Uterus (tissue), 3 donors: ENCODE measurements at regions not wholly inside any gene's neighbourhood (a gene's known extent, or its start where the extent isn't known, plus 50 kb on each side); places are given as distances from the start of the nearest gene placed in this dataset.

ENCODE experiments used
- DNase-seq, 2 donors: peaks; one replicate each; pipeline ENCODE4 v3.0.0-alpha.2; 2019 to 2020
- H3K27ac ChIP-seq, 2 donors: fragments of 200-600 bp; sonication (generic); 1 replicate in 1 of 2; 2 replicates in 1 of 2; pipeline ENCODE4 v1.5.1; 2016 to 2018
- H3K27me3 ChIP-seq, 2 donors: fragments of 200-600 bp; sonication (generic); one replicate each; pipeline ENCODE4 v1.5.1; 2018 to 2019; ENCODE audit warnings: control low read depth in 1 of 2
- H3K36me3 ChIP-seq, 2 donors: fragments of 200-600 bp; sonication (generic); one replicate each; pipeline ENCODE4 v1.5.1; 2019; ENCODE audit warnings: control low read depth in 1 of 2
- H3K4me1 ChIP-seq, 2 donors: fragments of 200-600 bp; sonication (generic); one replicate each; pipeline ENCODE4 v1.5.1; 2018 to 2019; ENCODE audit warnings: control low read depth in 1 of 2
- H3K4me3 ChIP-seq, 2 donors: fragments of 200-600 bp; sonication (generic); 1 replicate in 1 of 2; 2 replicates in 1 of 2; pipeline ENCODE4 v1.5.1; 2018 to 2019; ENCODE audit warnings: mild to moderate bottlenecking in 1 of 2
- H3K9me3 ChIP-seq, 2 donors: fragments of 200-600 bp; sonication (generic); one replicate each; pipeline ENCODE4 v1.5.1; 2019; ENCODE audit warnings: control low read depth in 1 of 2
- POLR2A ChIP-seq, 2 donors: fragments of 450-650 bp; IDR thresholded peaks; one replicate each; pipeline ENCODE4 v1.6.1; 2016; ENCODE audit warnings: antibody characterized with exemption in 2 of 2, mild to moderate bottlenecking in 1 of 2, moderate library complexity in 1 of 2
- intact Hi-C: fragments of 100-400 bp; cut with DNase I; formaldehyde crosslinking; loops from one replicate; pipeline ENCODE4 v1.15.1; 2023; ENCODE audit warnings: low total_unique reads
- TF ChIP-seq, protein P1 (sequence below), 4 experiments: fragments of 200-600 bp in 2 of 4; fragments of 450-650 bp in 2 of 4; sonication (generic) in 2 of 4; IDR thresholded peaks; one replicate each; pipeline ENCODE4 v1.5.1; 2016 to 2019; ENCODE audit warnings: antibody characterized with exemption in 4 of 4, mild to moderate bottlenecking in 2 of 4, moderate library complexity in 1 of 4
- donor health status: DM: yes; HTN: yes; CAD: no.

DNA sequence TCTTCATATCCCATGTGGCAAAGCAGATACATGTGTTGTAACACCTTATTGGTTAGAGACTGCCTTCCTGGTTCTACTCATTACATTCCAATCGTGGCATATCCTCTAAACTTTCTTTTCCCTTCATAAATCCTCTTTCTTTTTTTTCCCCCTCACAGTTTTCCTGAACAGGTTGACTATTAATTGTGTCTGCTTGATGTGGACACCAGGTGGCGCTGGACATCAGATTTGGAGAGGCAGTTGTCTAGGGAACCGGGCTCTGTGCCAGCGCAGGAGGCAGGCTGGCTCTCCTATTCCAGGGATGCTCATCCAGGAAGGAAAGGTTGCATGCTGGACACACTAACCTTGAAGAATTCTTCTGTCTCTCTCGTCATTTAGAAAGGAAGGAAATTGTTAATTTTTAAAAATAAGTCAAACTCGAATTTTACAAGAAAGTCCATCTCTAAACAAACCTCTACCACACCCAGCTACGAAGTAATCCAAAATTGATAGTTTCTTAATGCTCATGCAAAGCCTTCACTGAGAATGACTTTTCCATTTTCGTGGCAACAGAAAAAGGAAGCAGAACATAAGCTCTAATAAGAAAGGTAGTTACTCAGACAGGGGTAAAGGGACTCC, 59.4 kb upstream of the ASB17 start:
- TF ChIP-seq, protein P1, sequence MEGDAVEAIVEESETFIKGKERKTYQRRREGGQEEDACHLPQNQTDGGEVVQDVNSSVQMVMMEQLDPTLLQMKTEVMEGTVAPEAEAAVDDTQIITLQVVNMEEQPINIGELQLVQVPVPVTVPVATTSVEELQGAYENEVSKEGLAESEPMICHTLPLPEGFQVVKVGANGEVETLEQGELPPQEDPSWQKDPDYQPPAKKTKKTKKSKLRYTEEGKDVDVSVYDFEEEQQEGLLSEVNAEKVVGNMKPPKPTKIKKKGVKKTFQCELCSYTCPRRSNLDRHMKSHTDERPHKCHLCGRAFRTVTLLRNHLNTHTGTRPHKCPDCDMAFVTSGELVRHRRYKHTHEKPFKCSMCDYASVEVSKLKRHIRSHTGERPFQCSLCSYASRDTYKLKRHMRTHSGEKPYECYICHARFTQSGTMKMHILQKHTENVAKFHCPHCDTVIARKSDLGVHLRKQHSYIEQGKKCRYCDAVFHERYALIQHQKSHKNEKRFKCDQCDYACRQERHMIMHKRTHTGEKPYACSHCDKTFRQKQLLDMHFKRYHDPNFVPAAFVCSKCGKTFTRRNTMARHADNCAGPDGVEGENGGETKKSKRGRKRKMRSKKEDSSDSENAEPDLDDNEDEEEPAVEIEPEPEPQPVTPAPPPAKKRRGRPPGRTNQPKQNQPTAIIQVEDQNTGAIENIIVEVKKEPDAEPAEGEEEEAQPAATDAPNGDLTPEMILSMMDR (IDR thresholded peaks at IDR 0.05) = peak; percentile 65 to 82 (median 77)
- no peak for TF ChIP-seq POLR2A (IDR thresholded peaks at IDR 0.05)
- DNase-seq = peak; percentile 82 to 89
- Histone ChIP-seq H3K27ac (no peak overlapping the region), H3K9me3 (no peaks in the 10 kb centered on the region), H3K36me3 (no peaks in the 10 kb centered on the region), H3K27me3 (no peaks in the 10 kb centered on the region), H3K4me1 (no peaks in the 10 kb centered on the region), H3K4me3 (no peak overlapping the region)
- intact Hi-C loops = no loop called here

DNA sequence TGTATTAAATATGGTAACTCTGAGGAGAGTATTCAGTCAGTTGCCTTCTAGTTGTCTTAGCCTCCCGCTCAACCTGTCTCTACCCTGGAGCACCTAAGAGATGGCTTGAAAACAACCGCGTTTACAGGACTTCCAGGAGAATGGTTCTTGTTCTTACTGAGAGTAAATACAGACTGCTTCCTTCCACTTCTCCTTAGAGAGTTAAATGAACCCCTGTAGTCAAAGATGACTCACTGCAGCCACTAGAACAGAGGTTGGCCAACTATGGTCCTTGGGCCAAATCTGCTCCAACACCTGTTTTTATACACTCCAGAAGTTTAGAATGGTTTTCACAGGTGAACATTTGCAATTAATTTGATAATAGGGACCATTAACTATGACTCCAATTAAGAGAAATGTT, 60.1 kb upstream of the ASB17 start:
- Histone ChIP-seq H3K4me1 (no peaks in the 10 kb centered on the region), H3K27ac (no peak overlapping the region), H3K4me3 (no peak overlapping the region), H3K36me3 (no peaks in the 10 kb centered on the region), H3K9me3 (no peaks in the 10 kb centered on the region), H3K27me3 (no peaks in the 10 kb centered on the region)
- TF ChIP-seq, protein P1 (IDR thresholded peaks at IDR 0.05) = no peak
- no peak for TF ChIP-seq POLR2A (IDR thresholded peaks at IDR 0.05)
- intact Hi-C loops = no loop called here
- DNase-seq = no peak

DNA sequence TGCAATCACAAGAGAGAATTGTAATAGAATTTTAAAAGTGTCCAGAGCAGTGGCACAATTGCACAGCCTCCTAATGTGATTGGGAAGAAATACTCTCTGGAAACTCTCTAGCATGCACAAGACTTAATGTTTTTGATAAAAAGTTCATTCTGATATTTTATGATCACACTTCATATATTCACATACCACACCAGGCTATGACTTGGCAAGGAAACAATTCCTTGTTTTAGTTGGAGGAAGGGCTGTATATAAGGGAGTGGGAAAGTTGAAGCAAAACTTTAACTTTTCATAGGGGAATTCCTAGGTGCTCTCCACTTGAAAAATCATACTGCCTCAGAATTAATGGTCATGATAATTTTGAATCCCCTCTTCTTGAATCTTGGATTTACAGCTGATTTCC, 61.5 kb upstream of the ASB17 start:
- no peak overlapping the region for H3K27ac ChIP-seq
- H3K9me3 ChIP-seq = no peaks in the 10 kb centered on the region
- DNase-seq = no peak
- H3K4me3 ChIP-seq = no peak overlapping the region
- TF ChIP-seq POLR2A (IDR thresholded peaks at IDR 0.05) = no peak
- intact Hi-C loops = no loop called here
- H3K4me1 ChIP-seq = no peaks in the 10 kb centered on the region
- H3K36me3 ChIP-seq = no peaks in the 10 kb centered on the region
- H3K27me3 ChIP-seq = no peaks in the 10 kb centered on the region

DNA sequence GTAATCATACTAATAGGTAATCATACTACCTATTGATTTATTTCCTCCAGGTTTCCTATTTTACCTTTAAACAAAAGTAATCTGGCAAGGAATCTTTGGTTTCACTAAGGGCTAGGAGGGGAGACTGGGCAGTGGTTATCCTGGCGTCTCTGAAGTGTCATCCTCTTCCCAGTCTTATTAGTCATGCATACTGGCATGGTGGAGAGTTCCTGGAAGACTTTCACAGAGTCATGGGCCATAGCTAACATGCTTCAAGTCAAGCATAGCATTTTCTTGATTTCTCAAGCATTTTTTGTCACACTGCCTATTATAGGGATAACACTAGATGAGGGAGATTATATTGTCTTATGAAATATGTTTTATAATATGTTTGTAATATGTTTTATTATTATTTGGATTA, 64.0 kb upstream of the ASB17 start:
- TF ChIP-seq POLR2A (IDR thresholded peaks at IDR 0.05) = no peak
- TF ChIP-seq, protein P1 (IDR thresholded peaks at IDR 0.05) = no peak
- no peak overlapping the region for H3K27ac ChIP-seq
- intact Hi-C loops = no loop called here
- no peak overlapping the region for H3K4me3 ChIP-seq
- DNase-seq = no peak
- H3K4me1 ChIP-seq = no peaks in the 10 kb centered on the region
- no peaks in the 10 kb centered on the region for H3K36me3 ChIP-seq
- H3K9me3 ChIP-seq = no peaks in the 10 kb centered on the region
- no peaks in the 10 kb centered on the region for H3K27me3 ChIP-seq

DNA sequence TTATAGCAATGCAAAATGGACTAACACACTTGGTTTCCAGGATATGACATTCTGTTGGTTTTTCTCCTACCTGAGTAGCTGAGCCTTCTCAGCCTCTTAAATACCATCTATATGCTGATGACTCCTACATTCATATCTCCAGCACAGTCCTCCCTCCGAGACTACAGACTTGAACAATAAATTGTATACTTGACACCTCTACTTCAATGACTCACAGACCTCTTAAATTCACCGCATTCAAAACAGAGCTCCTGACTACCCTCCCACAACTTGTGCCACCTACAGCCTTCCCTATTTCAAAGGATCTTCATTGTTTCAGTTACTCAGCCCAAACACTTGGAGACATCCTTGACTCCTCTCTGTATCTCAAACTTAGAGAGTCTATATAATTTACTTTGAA, 66.8 kb upstream of the ASB17 start:
- no peaks in the 10 kb centered on the region for H3K9me3 ChIP-seq
- intact Hi-C loops = no loop called here
- no peaks in the 10 kb centered on the region for H3K4me1 ChIP-seq
- no peak for DNase-seq
- H3K36me3 ChIP-seq = no peaks in the 10 kb centered on the region
- H3K27me3 ChIP-seq = no peaks in the 10 kb centered on the region
- no peak overlapping the region for H3K4me3 ChIP-seq
- H3K27ac ChIP-seq = no peak overlapping the region
- no peak for TF ChIP-seq POLR2A (IDR thresholded peaks at IDR 0.05)
- TF ChIP-seq, protein P1 (IDR thresholded peaks at IDR 0.05) = no peak

DNA sequence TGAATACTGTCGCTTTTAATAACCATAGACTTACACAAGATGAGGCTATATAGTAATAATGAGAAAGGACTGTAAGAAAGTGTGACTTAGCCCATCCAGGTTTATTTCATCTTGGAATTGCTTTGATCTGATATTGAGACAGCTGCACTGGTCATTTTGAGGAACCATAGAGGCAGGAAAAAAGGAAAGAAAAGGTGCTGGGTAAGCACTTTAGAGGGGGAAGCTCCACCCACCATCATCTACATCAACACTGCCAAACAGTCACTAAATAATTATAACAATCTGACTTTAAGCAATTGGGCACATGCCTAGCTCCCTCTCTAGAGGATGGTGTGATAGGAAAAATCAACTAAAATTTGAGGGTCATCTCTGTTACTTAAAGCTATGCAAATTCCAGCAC, 70.6 kb upstream of the ST6GALNAC3 start:
- TF ChIP-seq, protein P1 (IDR thresholded peaks at IDR 0.05) = no peak
- no peak for TF ChIP-seq POLR2A (IDR thresholded peaks at IDR 0.05)
- Histone ChIP-seq H3K27me3 (no peaks in the 10 kb centered on the region), H3K9me3 (no peaks in the 10 kb centered on the region), H3K4me3 (no peak overlapping the region), H3K4me1 (no peaks in the 10 kb centered on the region), H3K27ac (no peak overlapping the region), H3K36me3 (no peaks in the 10 kb centered on the region)
- no peak for DNase-seq
- intact Hi-C loops = no loop called here
